ENCODE measurements at regions not wholly inside any gene's neighbourhood (a gene's known extent, or its start where the extent isn't known, plus 50 kb on each side); places are given as distances from the start of the nearest gene placed in this dataset.

- peaks cover 0 to 1% (median 0%) of the 10 kb centered on the region in 7 donors for H3K9me3 Mint-ChIP-seq
Measured at GRCh38 chr1:5493851-5494311, 498.3 kb downstream of the NPHP4 start.

GRCh38 chr1:5493275-5493674 lies 498.9 kb downstream of the NPHP4 start:
- no peak for TF ChIP-seq CTCF (IDR thresholded peaks at IDR 0.05)
- Histone ChIP-seq H3K27ac (ENCODE audit: low read depth in 1 of 2, low read length in 2 of 2) (no peak overlapping the region), H3K36me3 (replicated peaks in 1 of 2; ENCODE audit: control insufficient read depth in 1 of 2, insufficient read depth in 2 of 2, low read length in 2 of 2) (no peaks in the 10 kb centered on the region), H3K27me3 (ENCODE audit: control insufficient read depth in 2 of 2, insufficient read depth in 2 of 2, low read length in 2 of 2) (no peaks in the 10 kb centered on the region), H3K4me2 (replicated peaks; ENCODE audit: extremely low read depth, low read length, poor library complexity, severe bottlenecking) (no peak overlapping the region), H4K20me1 (ENCODE audit: insufficient read depth, low read length) (no peaks in the 10 kb centered on the region), H3K9ac (ENCODE audit: insufficient read depth, low read length, poor library complexity, severe bottlenecking) (no peak overlapping the region), H2AFZ (ENCODE audit: insufficient read depth, low read depth, low read length, poor library complexity, severe bottlenecking) (no peak overlapping the region), H3K4me3 (replicated peaks in 1 of 3; ENCODE audit: low read depth in 2 of 3, low read length in 3 of 3) (no peak overlapping the region), H3K4me1 (ENCODE audit: control insufficient read depth in 1 of 2, insufficient read depth in 2 of 2, low read length in 2 of 2) (no peaks in the 10 kb centered on the region), H3K79me2 (ENCODE audit: insufficient read depth, low read length) (no peaks in the 10 kb centered on the region), H3K9me3 (replicated peaks in 1 of 2; ENCODE audit: control insufficient read depth in 1 of 2, insufficient read depth in 1 of 2, low read length in 2 of 2) (no peaks in the 10 kb centered on the region)
- DNase-seq, result no peak
- H3K4me3 Mint-ChIP-seq, result no peak overlapping the region
- H3K36me3 Mint-ChIP-seq, result no peaks in the 10 kb centered on the region
- H3K9me3 Mint-ChIP-seq, result peaks cover 0 to 1% (median 0%) of the 10 kb centered on the region in 7 donors
- no peaks in the 10 kb centered on the region for H3K4me1 Mint-ChIP-seq
- intact Hi-C loops (cut with micrococcal nuclease), result no loop called here
- H3K27me3 Mint-ChIP-seq (ENCODE audit: low read depth in 3 of 3), result peaks cover 4 to 8% (median 5%) of the 10 kb centered on the region in 3 donors
- H3K27ac Mint-ChIP-seq, result no peak overlapping the region
- WGBS (ENCODE audit: insufficient coverage), result 97% methylated on average over 3 of the region's 4 CpGs

More at GRCh38 chr1:5493851-5494311, 498.3 kb downstream of the NPHP4 start:
- Histone ChIP-seq H3K4me2 (replicated peaks; ENCODE audit: extremely low read depth, low read length, poor library complexity, severe bottlenecking) (no peak overlapping the region), H2AFZ (ENCODE audit: insufficient read depth, low read depth, low read length, poor library complexity, severe bottlenecking) (no peak overlapping the region), H3K27ac (ENCODE audit: low read depth in 1 of 2, low read length in 2 of 2) (no peak overlapping the region), H3K4me3 (replicated peaks in 1 of 3; ENCODE audit: low read depth in 2 of 3, low read length in 3 of 3) (no peak overlapping the region), H3K79me2 (ENCODE audit: insufficient read depth, low read length) (no peaks in the 10 kb centered on the region), H3K4me1 (ENCODE audit: control insufficient read depth in 1 of 2, insufficient read depth in 2 of 2, low read length in 2 of 2) (no peaks in the 10 kb centered on the region), H3K9me3 (replicated peaks in 1 of 2; ENCODE audit: control insufficient read depth in 1 of 2, insufficient read depth in 1 of 2, low read length in 2 of 2) (no peaks in the 10 kb centered on the region), H3K27me3 (ENCODE audit: control insufficient read depth in 2 of 2, insufficient read depth in 2 of 2, low read length in 2 of 2) (no peaks in the 10 kb centered on the region), H4K20me1 (ENCODE audit: insufficient read depth, low read length) (no peaks in the 10 kb centered on the region), H3K36me3 (replicated peaks in 1 of 2; ENCODE audit: control insufficient read depth in 1 of 2, insufficient read depth in 2 of 2, low read length in 2 of 2) (no peaks in the 10 kb centered on the region), H3K9ac (ENCODE audit: insufficient read depth, low read length, poor library complexity, severe bottlenecking) (no peak overlapping the region)
- intact Hi-C loops (cut with micrococcal nuclease), result no loop called here
- 81% methylated on average over 6 of the region's 9 CpGs for WGBS (ENCODE audit: insufficient coverage)
- no peak overlapping the region for H3K27ac Mint-ChIP-seq
- no peaks in the 10 kb centered on the region for H3K4me1 Mint-ChIP-seq
- no peaks in the 10 kb centered on the region for H3K36me3 Mint-ChIP-seq
- H3K27me3 Mint-ChIP-seq (ENCODE audit: low read depth in 3 of 3), result peaks cover 4 to 8% (median 7%) of the 10 kb centered on the region in 3 donors
- no peak for TF ChIP-seq CTCF (IDR thresholded peaks at IDR 0.05)
- DNase-seq, result no peak
- no peak overlapping the region for H3K4me3 Mint-ChIP-seq
